Tibial artery (tissue), 4 donors: ENCODE measurements at regions not wholly inside any gene's neighbourhood (a gene's known extent, or its start where the extent isn't known, plus 50 kb on each side); places are given as distances from the start of the nearest gene placed in this dataset.

Source experiments
- DNase-seq, 2 donors: peaks; one replicate each; pipeline ENCODE4 v3.0.0-alpha.2; 2019
- H3K27ac ChIP-seq, 2 donors: fragments of 200-600 bp; sonication (generic) in 1 of 2; 1 replicate in 1 of 2; 2 replicates in 1 of 2; pipeline ENCODE4 v1.5.1; 2018 to 2019; ENCODE audit warnings: mild to moderate bottlenecking in 1 of 2
- H3K27me3 ChIP-seq, 2 donors: fragments of 200-600 bp; sonication (generic) in 1 of 2; one replicate each; pipeline versions ENCODE4 v1.5.1 to v1.6.0; 2016 to 2019
- H3K36me3 ChIP-seq, 3 donors: fragments of 200-600 bp; sonication (generic) in 2 of 3; one replicate each; pipeline ENCODE4 v1.5.1; 2016 to 2019; ENCODE audit warnings: mild to moderate bottlenecking in 2 of 3
- H3K4me1 ChIP-seq, 4 donors: fragments of 200-600 bp; sonication (generic) in 2 of 4; 1 replicate in 3 of 4; 2 replicates in 1 of 4; pipeline ENCODE4 v1.5.1; 2016 to 2019
- H3K4me3 ChIP-seq, 2 donors: fragments of 200-600 bp; sonication (generic) in 1 of 2; 1 replicate in 1 of 2; 2 replicates in 1 of 2; pipeline ENCODE4 v1.5.1; 2018 to 2019; ENCODE audit warnings: mild to moderate bottlenecking in 2 of 2
- H3K9me3 ChIP-seq, 3 donors: fragments of 200-600 bp; sonication (generic) in 1 of 3; one replicate each; pipeline ENCODE4 v1.5.1; 2016 to 2019
- intact Hi-C: fragments of 100-400 bp; cut with DNase I; formaldehyde crosslinking; loops from one replicate; pipeline ENCODE4 v1.15.0; 2023; ENCODE audit warnings: low total_unique reads
- TF ChIP-seq, protein P1 (sequence below), 2 experiments: fragments of 200-600 bp in 1 of 2; fragments of 450-650 bp in 1 of 2; IDR thresholded peaks; one replicate each; pipeline ENCODE4 v1.5.1; 2017 to 2019; ENCODE audit warnings: antibody characterized with exemption in 2 of 2, mild to moderate bottlenecking in 1 of 2, moderate library complexity in 1 of 2

DNA sequence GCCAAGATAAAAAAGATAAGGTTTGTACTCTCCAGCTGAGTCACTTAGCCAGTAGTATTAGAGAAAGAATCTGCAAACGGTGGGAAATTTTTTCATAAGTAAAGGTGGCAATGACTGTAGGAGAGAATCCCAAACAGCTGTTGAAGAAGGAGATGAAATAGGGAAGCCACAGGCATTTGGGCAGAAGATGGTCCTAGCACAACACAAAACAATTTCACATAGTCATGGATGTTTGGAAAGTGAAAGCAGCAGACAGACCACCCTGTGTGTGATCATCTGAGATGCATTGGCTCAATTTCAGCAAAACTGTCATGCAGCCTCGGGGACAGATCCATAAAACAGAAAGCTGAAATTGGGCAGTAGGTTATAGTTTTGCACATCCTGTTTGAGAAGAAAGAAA lies 2832.4 kb downstream of the PCDH9 start:
- Histone ChIP-seq H3K9me3 (no peaks in the 10 kb centered on the region), H3K36me3 (no peaks in the 10 kb centered on the region), H3K27ac (no peak overlapping the region), H3K27me3 (no peaks in the 10 kb centered on the region), H3K4me1 (no peaks in the 10 kb centered on the region), H3K4me3 (no peak overlapping the region)
- intact Hi-C loops = no loop called here
- TF ChIP-seq, protein P1, sequence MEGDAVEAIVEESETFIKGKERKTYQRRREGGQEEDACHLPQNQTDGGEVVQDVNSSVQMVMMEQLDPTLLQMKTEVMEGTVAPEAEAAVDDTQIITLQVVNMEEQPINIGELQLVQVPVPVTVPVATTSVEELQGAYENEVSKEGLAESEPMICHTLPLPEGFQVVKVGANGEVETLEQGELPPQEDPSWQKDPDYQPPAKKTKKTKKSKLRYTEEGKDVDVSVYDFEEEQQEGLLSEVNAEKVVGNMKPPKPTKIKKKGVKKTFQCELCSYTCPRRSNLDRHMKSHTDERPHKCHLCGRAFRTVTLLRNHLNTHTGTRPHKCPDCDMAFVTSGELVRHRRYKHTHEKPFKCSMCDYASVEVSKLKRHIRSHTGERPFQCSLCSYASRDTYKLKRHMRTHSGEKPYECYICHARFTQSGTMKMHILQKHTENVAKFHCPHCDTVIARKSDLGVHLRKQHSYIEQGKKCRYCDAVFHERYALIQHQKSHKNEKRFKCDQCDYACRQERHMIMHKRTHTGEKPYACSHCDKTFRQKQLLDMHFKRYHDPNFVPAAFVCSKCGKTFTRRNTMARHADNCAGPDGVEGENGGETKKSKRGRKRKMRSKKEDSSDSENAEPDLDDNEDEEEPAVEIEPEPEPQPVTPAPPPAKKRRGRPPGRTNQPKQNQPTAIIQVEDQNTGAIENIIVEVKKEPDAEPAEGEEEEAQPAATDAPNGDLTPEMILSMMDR (IDR thresholded peaks at IDR 0.05) = no peak
- no peak for DNase-seq

DNA sequence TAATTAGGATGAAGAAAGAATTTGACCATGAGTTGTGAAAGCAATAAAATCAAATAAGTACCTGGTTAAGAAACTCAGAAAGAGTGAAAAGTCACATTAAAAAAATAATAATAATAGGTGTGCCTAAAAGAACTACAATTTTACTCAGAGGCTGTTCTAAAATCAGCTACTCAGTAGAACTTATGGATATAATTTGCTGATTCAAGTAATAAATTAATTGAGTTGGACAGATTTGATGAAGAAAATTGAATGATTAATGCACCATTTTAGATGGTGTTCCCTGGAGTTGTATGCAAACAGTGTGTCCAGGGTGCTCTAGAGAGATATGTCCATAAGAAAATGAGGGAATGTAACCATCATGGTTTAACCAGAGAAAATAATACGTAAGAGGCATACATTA lies 2852.5 kb downstream of the PCDH9 start:
- H3K27ac ChIP-seq = no peak overlapping the region
- no peaks in the 10 kb centered on the region for H3K4me1 ChIP-seq
- H3K9me3 ChIP-seq = no peaks in the 10 kb centered on the region
- no peak for DNase-seq
- intact Hi-C loops = no loop called here
- no peaks in the 10 kb centered on the region for H3K36me3 ChIP-seq
- H3K4me3 ChIP-seq = no peak overlapping the region
- H3K27me3 ChIP-seq = no peaks in the 10 kb centered on the region
- TF ChIP-seq, protein P1 (IDR thresholded peaks at IDR 0.05) = no peak

DNA sequence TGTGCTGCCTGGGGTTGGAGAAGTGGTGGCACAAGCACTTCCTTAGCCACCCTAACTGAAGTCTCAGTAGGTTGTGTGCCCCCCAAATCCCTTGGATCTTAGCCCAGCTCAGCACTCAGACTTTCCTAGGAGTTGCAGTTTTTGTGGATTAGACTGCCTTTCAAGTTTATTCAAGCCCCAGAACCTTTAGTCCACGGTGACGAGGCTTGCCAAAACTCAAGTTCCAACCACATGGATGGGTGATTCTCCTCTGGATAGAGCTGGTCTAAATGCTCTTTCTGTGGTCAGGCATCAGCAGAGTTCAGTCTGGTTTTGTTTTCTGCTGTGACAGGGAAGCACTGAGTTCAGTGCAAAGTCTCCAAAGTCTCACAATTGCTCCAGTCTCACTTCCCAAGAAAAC lies 2858.7 kb downstream of the PCDH9 start:
- TF ChIP-seq, protein P1 (IDR thresholded peaks at IDR 0.05) = no peak
- Histone ChIP-seq H3K27ac (no peak overlapping the region), H3K4me1 (no peaks in the 10 kb centered on the region), H3K36me3 (no peaks in the 10 kb centered on the region), H3K9me3 (no peaks in the 10 kb centered on the region), H3K4me3 (no peak overlapping the region), H3K27me3 (no peaks in the 10 kb centered on the region)
- intact Hi-C loops = no loop called here
- no peak for DNase-seq

DNA sequence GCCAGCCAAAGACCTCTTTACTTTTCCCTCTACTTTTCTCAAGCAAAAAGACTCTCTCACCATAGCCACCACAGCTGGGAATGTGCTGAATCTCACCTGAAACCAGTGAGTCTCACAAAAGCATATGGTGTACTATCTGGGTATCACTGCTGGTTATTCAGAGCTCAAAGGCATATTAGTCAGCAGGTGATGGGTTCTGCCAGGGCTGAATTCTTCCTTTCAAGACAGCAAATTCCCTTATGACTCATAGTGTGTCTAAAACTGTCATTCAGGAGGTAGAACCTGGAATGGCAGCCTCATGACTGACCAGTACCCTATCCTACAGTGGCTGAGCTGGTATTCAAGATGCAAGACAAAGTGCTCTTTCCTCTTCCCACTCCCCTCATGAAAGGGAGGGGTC lies 2859.1 kb downstream of the PCDH9 start:
- H3K36me3 ChIP-seq = no peaks in the 10 kb centered on the region
- no peaks in the 10 kb centered on the region for H3K27me3 ChIP-seq
- intact Hi-C loops = no loop called here
- H3K9me3 ChIP-seq = no peaks in the 10 kb centered on the region
- no peak overlapping the region for H3K27ac ChIP-seq
- TF ChIP-seq, protein P1 (IDR thresholded peaks at IDR 0.05) = no peak
- H3K4me1 ChIP-seq = no peaks in the 10 kb centered on the region
- H3K4me3 ChIP-seq = no peak overlapping the region
- DNase-seq = no peak

DNA sequence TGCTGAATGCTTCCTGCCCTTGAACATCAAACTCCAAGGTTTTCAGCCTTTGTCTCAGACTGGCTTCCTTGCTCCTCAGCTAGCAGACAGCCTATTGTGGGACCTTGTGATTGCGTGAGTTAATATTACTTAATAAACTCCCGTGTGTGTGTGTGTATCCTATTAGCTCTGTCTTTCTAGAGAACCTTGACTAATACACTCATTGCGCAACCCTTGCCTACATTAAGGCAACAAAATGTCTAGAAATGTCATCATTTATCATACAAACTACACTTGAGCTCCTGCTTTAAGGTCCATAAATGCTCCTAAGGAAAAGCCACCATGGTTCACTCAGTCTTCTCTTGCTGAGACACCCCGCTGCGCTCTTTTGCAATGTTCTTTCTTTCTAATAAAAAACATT lies 2861.0 kb downstream of the PCDH9 start:
- Histone ChIP-seq H3K36me3 (no peaks in the 10 kb centered on the region), H3K27ac (no peak overlapping the region), H3K4me1 (no peaks in the 10 kb centered on the region), H3K4me3 (no peak overlapping the region), H3K27me3 (no peaks in the 10 kb centered on the region), H3K9me3 (no peaks in the 10 kb centered on the region)
- TF ChIP-seq, protein P1 (IDR thresholded peaks at IDR 0.05) = no peak
- DNase-seq = no peak
- intact Hi-C loops = no loop called here

DNA sequence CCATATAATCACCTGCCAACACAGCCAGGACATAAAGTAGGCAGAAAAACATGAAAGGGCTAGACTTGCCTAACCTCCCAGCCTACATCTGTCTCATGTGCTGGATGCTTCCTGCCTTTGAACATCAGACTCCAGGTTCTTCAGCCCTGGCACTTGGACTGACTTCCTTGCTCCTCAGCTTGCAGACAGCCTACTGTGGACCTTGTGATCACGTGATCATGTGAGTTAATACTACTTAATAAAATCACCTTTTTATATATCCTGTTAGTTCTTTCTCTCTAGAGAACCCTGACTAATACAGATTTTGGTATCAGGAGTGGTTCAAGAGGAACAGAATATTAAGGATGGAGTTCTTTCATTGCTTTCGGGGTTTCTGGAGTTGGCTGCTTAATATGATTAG lies 2867.6 kb downstream of the PCDH9 start:
- DNase-seq = no peak
- Histone ChIP-seq H3K4me3 (no peak overlapping the region), H3K9me3 (no peaks in the 10 kb centered on the region), H3K27me3 (no peaks in the 10 kb centered on the region), H3K4me1 (no peaks in the 10 kb centered on the region), H3K36me3 (no peaks in the 10 kb centered on the region), H3K27ac (no peak overlapping the region)
- TF ChIP-seq, protein P1 (IDR thresholded peaks at IDR 0.05) = no peak
- intact Hi-C loops = no loop called here
